ENCODE measurements at regions not wholly inside any gene's neighbourhood (a gene's known extent, or its start where the extent isn't known, plus 50 kb on each side); places are given as distances from the start of the nearest gene placed in this dataset.

DNA sequence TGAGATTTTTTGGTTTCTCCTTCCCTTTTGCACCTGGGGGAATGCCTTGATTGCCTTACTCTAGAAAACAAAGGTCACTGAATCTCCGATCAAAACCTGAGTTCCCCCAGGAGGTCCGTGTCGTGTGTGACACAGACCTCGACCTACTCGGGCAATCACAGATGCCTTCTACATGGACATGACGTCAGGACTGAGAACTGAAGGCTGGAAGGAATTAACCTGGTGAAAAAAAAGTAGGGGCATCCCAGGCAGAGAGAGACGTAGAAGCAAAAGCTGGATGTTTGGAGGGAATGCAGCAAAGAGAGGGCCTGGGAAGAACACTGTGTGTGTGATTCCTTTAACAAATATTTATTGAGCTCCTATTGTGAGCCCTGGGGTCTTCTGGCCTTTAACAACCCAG, 178.0 kb downstream of the PRDM2 start:
- Histone ChIP-seq H3K27ac (no peak overlapping the region), H3K4me1 (no peaks in the 10 kb centered on the region), H3K27me3 (peaks cover 0 to 10% (median 4%) of the 10 kb centered on the region in 7 donors), H3K9me3 (no peaks in the 10 kb centered on the region), H3K36me3 (no peaks in the 10 kb centered on the region), H3K4me3 (no peak overlapping the region)
- intact Hi-C loops (cut with DNase I), result no loop called here
- ATAC-seq, result no peak
- DNase-seq, result no peak
- TF ChIP-seq, protein P1, sequence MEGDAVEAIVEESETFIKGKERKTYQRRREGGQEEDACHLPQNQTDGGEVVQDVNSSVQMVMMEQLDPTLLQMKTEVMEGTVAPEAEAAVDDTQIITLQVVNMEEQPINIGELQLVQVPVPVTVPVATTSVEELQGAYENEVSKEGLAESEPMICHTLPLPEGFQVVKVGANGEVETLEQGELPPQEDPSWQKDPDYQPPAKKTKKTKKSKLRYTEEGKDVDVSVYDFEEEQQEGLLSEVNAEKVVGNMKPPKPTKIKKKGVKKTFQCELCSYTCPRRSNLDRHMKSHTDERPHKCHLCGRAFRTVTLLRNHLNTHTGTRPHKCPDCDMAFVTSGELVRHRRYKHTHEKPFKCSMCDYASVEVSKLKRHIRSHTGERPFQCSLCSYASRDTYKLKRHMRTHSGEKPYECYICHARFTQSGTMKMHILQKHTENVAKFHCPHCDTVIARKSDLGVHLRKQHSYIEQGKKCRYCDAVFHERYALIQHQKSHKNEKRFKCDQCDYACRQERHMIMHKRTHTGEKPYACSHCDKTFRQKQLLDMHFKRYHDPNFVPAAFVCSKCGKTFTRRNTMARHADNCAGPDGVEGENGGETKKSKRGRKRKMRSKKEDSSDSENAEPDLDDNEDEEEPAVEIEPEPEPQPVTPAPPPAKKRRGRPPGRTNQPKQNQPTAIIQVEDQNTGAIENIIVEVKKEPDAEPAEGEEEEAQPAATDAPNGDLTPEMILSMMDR (IDR thresholded peaks at IDR 0.05), result no peak
- WGBS, 2 donors, result 70 to 74% methylated on average over 7 of the region's 7 CpGs

DNA sequence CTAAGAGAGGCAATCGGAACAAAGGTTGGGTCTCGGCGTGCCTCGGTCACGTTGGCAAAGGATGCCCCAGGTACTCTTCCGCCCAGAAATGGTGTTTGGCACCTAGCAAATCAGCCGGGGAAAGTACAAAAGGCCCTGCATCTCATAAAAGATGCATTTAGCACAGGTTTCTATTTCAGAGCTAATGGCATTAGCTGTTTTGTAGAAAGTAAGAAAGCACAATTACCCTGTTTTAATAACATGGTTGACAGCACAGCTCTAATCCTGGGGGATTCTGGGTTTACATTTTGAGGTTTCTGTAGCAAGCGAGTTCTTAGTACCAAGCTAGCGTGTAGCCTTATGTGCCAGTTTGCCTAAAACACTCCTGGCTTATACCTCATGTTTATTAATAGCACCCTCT, 178.5 kb downstream of the PRDM2 start:
- Histone ChIP-seq H3K9me3 (no peaks in the 10 kb centered on the region), H3K4me1 (no peaks in the 10 kb centered on the region), H3K36me3 (no peaks in the 10 kb centered on the region), H3K4me3 (no peak overlapping the region), H3K27ac (no peak overlapping the region), H3K27me3 (peaks cover 0 to 10% (median 4%) of the 10 kb centered on the region in 7 donors)
- intact Hi-C loops (cut with DNase I), result no loop called here
- ATAC-seq, result no peak
- WGBS, 2 donors, result 87 to 91% methylated on average over 9 of the region's 9 CpGs
- DNase-seq, result no peak
- TF ChIP-seq, protein P1 (IDR thresholded peaks at IDR 0.05), result no peak

DNA sequence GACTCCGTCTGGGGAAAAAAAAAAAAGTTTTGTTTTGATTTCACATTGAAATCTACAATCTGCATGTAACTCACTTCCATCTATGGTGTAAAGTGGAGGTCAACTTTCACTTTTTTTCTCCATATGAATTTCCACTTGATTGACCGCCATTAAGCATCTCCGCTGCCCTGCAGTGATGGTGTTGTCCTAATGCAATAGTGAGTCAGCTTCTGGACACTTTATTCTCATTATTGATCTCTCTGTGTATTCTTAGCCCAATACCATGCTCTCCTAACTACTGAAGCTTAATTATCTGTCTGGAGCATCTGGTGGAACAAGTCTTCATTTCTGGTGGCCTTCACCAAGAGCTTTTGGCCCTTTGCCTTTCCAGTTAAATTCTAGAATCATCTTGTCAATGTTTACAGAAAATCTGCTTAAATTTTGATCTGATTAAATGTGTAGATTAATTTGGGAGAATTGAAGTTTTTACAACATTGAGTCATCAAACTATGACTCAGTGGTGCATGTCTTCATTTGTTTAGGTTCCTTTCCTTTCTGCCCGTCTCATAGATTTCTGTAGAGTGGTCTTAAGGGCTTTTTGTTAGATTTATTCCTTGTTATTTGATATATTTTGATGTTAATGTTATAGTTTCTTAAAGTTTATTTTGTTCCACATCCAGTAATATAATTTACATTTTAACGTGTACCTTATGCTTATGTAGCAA, 181.5 kb downstream of the PRDM2 start:
- Histone ChIP-seq H3K27me3 (peaks cover 0 to 14% (median 6%) of the 10 kb centered on the region in 7 donors), H3K4me1 (no peaks in the 10 kb centered on the region), H3K4me3 (no peak overlapping the region), H3K27ac (no peak overlapping the region), H3K36me3 (no peaks in the 10 kb centered on the region), H3K9me3 (no peaks in the 10 kb centered on the region)
- TF ChIP-seq, protein P1 (IDR thresholded peaks at IDR 0.05), result no peak
- ATAC-seq, result no peak
- no peak for DNase-seq
- intact Hi-C loops (cut with DNase I), result no loop called here
- WGBS, 2 donors, result 89 to 92% methylated on average over 5 of the region's 5 CpGs

DNA sequence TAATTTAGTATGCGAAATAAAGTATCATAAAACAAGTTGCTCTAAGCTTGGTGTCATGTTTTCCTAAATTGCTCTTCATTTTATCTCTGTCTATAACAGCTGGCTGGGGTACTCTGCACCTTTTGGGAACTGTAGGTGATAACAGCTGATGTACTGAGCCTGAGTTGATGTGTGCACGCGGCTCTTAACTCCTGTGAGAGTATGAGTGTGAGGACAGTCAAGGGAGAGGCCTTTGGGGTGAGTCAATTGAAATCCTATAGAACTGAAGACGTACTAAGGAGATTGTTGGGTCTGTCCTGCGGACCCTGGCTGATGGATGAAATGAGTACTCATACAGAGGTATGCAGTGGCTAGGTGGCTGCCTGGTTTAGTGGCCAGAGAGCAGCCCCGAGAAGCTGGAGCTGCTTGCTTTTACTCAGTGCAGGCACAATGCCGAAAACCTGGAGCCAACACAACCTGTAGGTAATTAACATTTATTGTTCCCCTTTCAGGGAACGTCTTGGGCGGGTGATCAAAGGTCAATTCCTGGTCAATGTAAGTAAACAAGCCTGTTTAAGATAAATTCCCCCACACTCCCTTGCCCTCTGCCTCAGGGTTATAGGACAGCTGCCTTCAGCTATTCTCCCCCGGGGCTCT, 188.5 kb downstream of the PRDM2 start:
- 47 to 48% methylated on average over 10 of the region's 10 CpGs for WGBS, 2 donors
- Histone ChIP-seq H3K4me3 (no peak overlapping the region), H3K4me1 (peaks cover 0 to 7% (median 5%) of the 10 kb centered on the region in 9 donors), H3K27ac (no peak overlapping the region), H3K27me3 (peaks cover 0 to 81% (median 62%) of the 10 kb centered on the region in 7 donors), H3K36me3 (no peaks in the 10 kb centered on the region), H3K9me3 (peaks cover 0 to 11% (median 3%) of the 10 kb centered on the region in 11 donors)
- intact Hi-C loops (cut with DNase I), result no loop called here
- DNase-seq (no peak), ATAC-seq (no peak)
- TF ChIP-seq, protein P1 (IDR thresholded peaks at IDR 0.05), result no peak

Data from heart right ventricle (tissue), 16 donors.